ENCODE measurements at regions not wholly inside any gene's neighbourhood (a gene's known extent, or its start where the extent isn't known, plus 50 kb on each side); places are given as distances from the start of the nearest gene placed in this dataset.

DNA sequence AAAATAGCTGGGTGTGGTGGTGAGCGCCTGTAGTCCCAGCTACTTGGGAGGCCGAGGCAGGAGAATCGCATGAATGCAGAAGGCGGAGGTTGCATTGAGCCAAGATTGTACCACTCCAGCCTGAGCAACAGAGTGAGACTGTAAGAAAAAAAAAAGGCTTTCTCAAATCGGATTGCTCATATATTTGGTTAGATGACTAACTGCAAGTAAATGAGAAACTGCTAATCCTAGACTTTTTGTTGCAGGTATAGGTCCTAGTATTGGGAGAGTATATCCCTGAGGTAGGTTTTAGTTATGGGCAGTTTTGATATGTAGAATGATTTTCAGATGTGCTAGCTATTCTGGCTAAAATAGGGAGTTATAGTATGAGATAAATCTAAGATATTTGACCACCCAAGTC is 944.8 kb downstream of the DNAH5 start:
- Histone ChIP-seq H3K36me3 (ENCODE audit: control insufficient read depth in 2 of 4, insufficient read depth in 4 of 4, low read length in 3 of 4) (no peaks in the 10 kb centered on the region), H3K27me3 (replicated peaks in 1 of 4; ENCODE audit: control insufficient read depth in 3 of 4, extremely low read depth in 1 of 4, insufficient read depth in 3 of 4, low read length in 3 of 4) (no peaks in the 10 kb centered on the region), H3K4ac (replicated peaks; ENCODE audit: insufficient read length, low read depth, low read length) (no peak overlapping the region), H3K56ac (replicated peaks; ENCODE audit: insufficient read length, low read depth, low read length) (no peak overlapping the region), H3K27ac (ENCODE audit: low read depth, low read length) (no peak overlapping the region), H4K91ac (replicated peaks; ENCODE audit: insufficient read length, low read length) (no peak overlapping the region), H3K18ac (ENCODE audit: extremely low read depth, low read length) (no peak overlapping the region), H2BK12ac (ENCODE audit: low read depth, low read length) (no peak overlapping the region), H3K79me1 (ENCODE audit: low read depth, low read length) (no peaks in the 10 kb centered on the region), H2BK20ac (ENCODE audit: low read length) (no peak overlapping the region), H2BK15ac (ENCODE audit: low read length) (no peak overlapping the region), H2BK120ac (replicated peaks; ENCODE audit: low read depth, low read length) (no peak overlapping the region), H3K4me2 (ENCODE audit: insufficient read depth in 1 of 2, low read depth in 2 of 2, low read length in 2 of 2) (no peak overlapping the region), H3K23ac (ENCODE audit: insufficient read length) (no peak overlapping the region), H3K4me3 (ENCODE audit: extremely low read depth in 1 of 4, insufficient read depth in 2 of 4, low read depth in 3 of 4, low read length in 4 of 4) (no peak overlapping the region), H4K8ac (ENCODE audit: extremely low read depth, insufficient read depth, low read length) (no peak overlapping the region), H2AFZ (ENCODE audit: low read length) (no peak overlapping the region), H3K23me2 (ENCODE audit: low read depth, low read length) (no peaks in the 10 kb centered on the region), H2BK5ac (ENCODE audit: low read depth, low read length) (no peak overlapping the region), H4K20me1 (replicated peaks in 1 of 2; ENCODE audit: control insufficient read depth in 1 of 2, insufficient read depth in 2 of 2, low read length in 2 of 2) (no peaks in the 10 kb centered on the region), H3K4me1 (replicated peaks in 1 of 4; ENCODE audit: control insufficient read depth in 3 of 4, insufficient read depth in 4 of 4, low read length in 3 of 4) (no peaks in the 10 kb centered on the region), H4K5ac (ENCODE audit: insufficient read length, low read depth, low read length) (no peak overlapping the region), H3K14ac (ENCODE audit: insufficient read length) (no peak overlapping the region), H3K9ac (replicated peaks in 1 of 4; ENCODE audit: extremely low read depth in 1 of 4, low read depth in 3 of 4, low read length in 3 of 4) (no peak overlapping the region), H3K9me3 (ENCODE audit: insufficient read depth in 2 of 2, low read depth in 1 of 2, low read length in 1 of 2) (no peaks in the 10 kb centered on the region), H3K79me2 (ENCODE audit: control insufficient read depth in 1 of 2, insufficient read depth in 2 of 2, low read length in 2 of 2) (no peaks in the 10 kb centered on the region), H2AK5ac (ENCODE audit: low read depth, low read length) (no peak overlapping the region)
- DNase-seq (ENCODE audit: low read depth in 1 of 2, low spot score in 2 of 2) (no peak), FAIRE-seq (no peak)
- CTCF ChIA-PET (ENCODE audit: partially characterized antibody), result interaction anchor here (0.7 kb wide), 1 partner anchor 141 kb away, joined by 5 read pairs; no protein-coding TSS in a partner anchor
- WGBS, 2 experiments (ENCODE audit: extremely low coverage in 1 of 2, insufficient coverage in 1 of 2, insufficient read length in 1 of 2, insufficient replicate concordance in 2 of 2, low coverage in 1 of 2, low lambda C conversion rate in 2 of 2, missing lambda C conversion rate in 1 of 2), result 87% methylated on average over 5 of the region's 5 CpGs; no CpG with 5 or more reads in 1 of the 2 experiments
- POLR2A ChIA-PET (ENCODE audit: partially characterized antibody), result no interaction called here
- TF ChIP-seq KDM5A (IDR thresholded peaks at IDR 0.05; ENCODE audit: low read length), result no peak
- no peak for TF ChIP-seq NRF1 (IDR thresholded peaks at IDR 0.05; ENCODE audit: low read depth, low read length)
- TF ChIP-seq MAFK (IDR thresholded peaks at IDR 0.05; ENCODE audit: low read depth, low read length), result no peak
- no peak for TF ChIP-seq GABPA (IDR thresholded peaks at IDR 0.05; ENCODE audit: borderline replicate concordance, insufficient read depth, low read length)
- no peak for TF ChIP-seq JUN (IDR thresholded peaks at IDR 0.05; ENCODE audit: low read depth, low read length)
- no peak for TF ChIP-seq SIN3A (conservative IDR thresholded peaks at IDR 0.05 in 1 of 2, IDR thresholded peaks at IDR 0.05 in 1 of 2; ENCODE audit: low read depth in 1 of 2, low read length in 2 of 2)
- no peak for TF ChIP-seq EP300 (IDR thresholded peaks at IDR 0.05; ENCODE audit: borderline replicate concordance in 1 of 2, low read depth in 2 of 2, low read length in 2 of 2)
- TF ChIP-seq TAF1 (IDR thresholded peaks at IDR 0.05; ENCODE audit: low read depth, low read length), result no peak
- TF ChIP-seq POU5F1 (IDR thresholded peaks at IDR 0.05; ENCODE audit: low read depth, low read length), result no peak
- TF ChIP-seq CTCF (IDR thresholded peaks at IDR 0.05; ENCODE audit: control extremely low read depth in 1 of 3, insufficient read depth in 1 of 3, low read depth in 1 of 3, low read length in 3 of 3), result no peak

All from H1 (cell line).